Progenitor cell of endocrine pancreas (in vitro differentiated cells): ENCODE measurements at regions not wholly inside any gene's neighbourhood (a gene's known extent, or its start where the extent isn't known, plus 50 kb on each side); places are given as distances from the start of the nearest gene placed in this dataset.

Experiments
- DNase-seq: peaks from one replicate; pipeline ENCODE4 v3.0.0; 2021; ENCODE audit warnings: low spot score; ENCODE audit not compliant: unreplicated experiment
- H3K27ac Mint-ChIP-seq: 2 replicates; pipeline ENCODE4 v1.8.0; 2021; ENCODE audit warnings: mild to moderate bottlenecking, moderate library complexity, mixed read lengths
- H3K27me3 Mint-ChIP-seq: 2 replicates; pipeline ENCODE4 v1.8.0; 2021; ENCODE audit warnings: mixed read lengths
- H3K36me3 Mint-ChIP-seq: 2 replicates; pipeline ENCODE4 v1.8.0; 2022; ENCODE audit warnings: mixed read lengths; ENCODE audit not compliant: insufficient read depth
- H3K4me1 Mint-ChIP-seq: 2 replicates; pipeline ENCODE4 v1.8.0; 2021; ENCODE audit warnings: low read depth, mixed read lengths
- H3K4me3 Mint-ChIP-seq: 2 replicates; pipeline ENCODE4 v1.8.0; 2021; ENCODE audit warnings: low read depth, mild to moderate bottlenecking, moderate library complexity, mixed read lengths
- H3K9me3 Mint-ChIP-seq: 2 replicates; pipeline ENCODE4 v1.8.0; 2021; ENCODE audit warnings: low read depth, mixed read lengths
- TF ChIP-seq, protein P1 (sequence below): fragments of 200-600 bp; sonication (generic); IDR thresholded peaks from one replicate; pipeline ENCODE4 v1.5.0; 2021; ENCODE audit warnings: antibody characterized with exemption, mild to moderate bottlenecking; ENCODE audit not compliant: unreplicated experiment

DNA sequence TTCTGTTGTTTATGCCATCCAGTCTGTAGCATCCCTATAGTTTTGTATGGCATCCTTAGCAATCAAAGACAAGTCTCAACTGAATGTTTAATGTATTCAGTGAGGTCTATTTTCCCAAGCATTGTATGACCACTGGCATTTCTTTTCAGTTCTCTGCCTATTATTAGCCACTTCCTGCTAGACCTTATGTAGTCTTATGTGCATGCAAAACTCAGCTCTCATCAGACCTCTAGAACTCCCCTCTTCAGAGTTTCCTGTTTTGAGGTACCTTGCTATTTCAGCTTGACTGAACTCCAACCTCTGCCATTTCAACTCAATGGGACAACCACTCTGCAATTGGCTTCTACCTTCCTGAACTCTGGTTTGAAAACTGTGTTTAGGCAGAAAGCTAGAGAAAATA lies 113.2 kb downstream of the SLC25A46 start:
- Mint-ChIP-seq H3K4me3 (no peak overlapping the region), H3K27ac (no peak overlapping the region), H3K36me3 (no peaks in the 10 kb centered on the region), H3K9me3 (peaks cover 17% of the 10 kb centered on the region), H3K4me1 (no peaks in the 10 kb centered on the region), H3K27me3 (no peaks in the 10 kb centered on the region)
- TF ChIP-seq, protein P1, sequence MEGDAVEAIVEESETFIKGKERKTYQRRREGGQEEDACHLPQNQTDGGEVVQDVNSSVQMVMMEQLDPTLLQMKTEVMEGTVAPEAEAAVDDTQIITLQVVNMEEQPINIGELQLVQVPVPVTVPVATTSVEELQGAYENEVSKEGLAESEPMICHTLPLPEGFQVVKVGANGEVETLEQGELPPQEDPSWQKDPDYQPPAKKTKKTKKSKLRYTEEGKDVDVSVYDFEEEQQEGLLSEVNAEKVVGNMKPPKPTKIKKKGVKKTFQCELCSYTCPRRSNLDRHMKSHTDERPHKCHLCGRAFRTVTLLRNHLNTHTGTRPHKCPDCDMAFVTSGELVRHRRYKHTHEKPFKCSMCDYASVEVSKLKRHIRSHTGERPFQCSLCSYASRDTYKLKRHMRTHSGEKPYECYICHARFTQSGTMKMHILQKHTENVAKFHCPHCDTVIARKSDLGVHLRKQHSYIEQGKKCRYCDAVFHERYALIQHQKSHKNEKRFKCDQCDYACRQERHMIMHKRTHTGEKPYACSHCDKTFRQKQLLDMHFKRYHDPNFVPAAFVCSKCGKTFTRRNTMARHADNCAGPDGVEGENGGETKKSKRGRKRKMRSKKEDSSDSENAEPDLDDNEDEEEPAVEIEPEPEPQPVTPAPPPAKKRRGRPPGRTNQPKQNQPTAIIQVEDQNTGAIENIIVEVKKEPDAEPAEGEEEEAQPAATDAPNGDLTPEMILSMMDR = no peak
- DNase-seq = no peak

DNA sequence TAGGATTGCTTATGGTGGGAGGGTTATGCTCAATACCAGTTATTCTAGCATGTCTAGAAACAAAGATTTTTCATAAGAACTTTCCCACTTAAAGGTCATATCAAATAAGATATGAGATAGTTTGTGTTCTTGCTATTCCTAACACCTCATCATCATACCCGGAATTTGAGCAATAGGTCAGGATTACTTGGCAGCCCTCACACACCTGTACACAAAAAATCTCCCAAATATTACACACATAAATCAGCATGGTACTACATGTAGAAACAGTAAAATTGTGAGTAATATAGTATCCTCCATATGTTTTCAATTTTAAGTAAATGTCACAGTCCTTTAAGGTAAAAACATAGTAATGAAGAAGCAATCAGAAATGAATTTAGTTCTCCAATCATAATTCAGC lies 113.7 kb downstream of the SLC25A46 start:
- TF ChIP-seq, protein P1 = no peak
- no peak overlapping the region for H3K27ac Mint-ChIP-seq
- DNase-seq = no peak
- no peaks in the 10 kb centered on the region for H3K27me3 Mint-ChIP-seq
- no peaks in the 10 kb centered on the region for H3K36me3 Mint-ChIP-seq
- peaks cover 17% of the 10 kb centered on the region for H3K9me3 Mint-ChIP-seq
- H3K4me3 Mint-ChIP-seq = no peak overlapping the region
- no peaks in the 10 kb centered on the region for H3K4me1 Mint-ChIP-seq

GRCh38 chr5:110853267-110853666 lies 114.5 kb downstream of the SLC25A46 start:
- H3K27me3 Mint-ChIP-seq = no peaks in the 10 kb centered on the region
- H3K9me3 Mint-ChIP-seq = peaks cover 13% of the 10 kb centered on the region
- no peak for DNase-seq
- H3K27ac Mint-ChIP-seq = no peak overlapping the region
- H3K4me3 Mint-ChIP-seq = no peak overlapping the region
- no peaks in the 10 kb centered on the region for H3K4me1 Mint-ChIP-seq
- H3K36me3 Mint-ChIP-seq = no peaks in the 10 kb centered on the region
- TF ChIP-seq, protein P1 = no peak

DNA sequence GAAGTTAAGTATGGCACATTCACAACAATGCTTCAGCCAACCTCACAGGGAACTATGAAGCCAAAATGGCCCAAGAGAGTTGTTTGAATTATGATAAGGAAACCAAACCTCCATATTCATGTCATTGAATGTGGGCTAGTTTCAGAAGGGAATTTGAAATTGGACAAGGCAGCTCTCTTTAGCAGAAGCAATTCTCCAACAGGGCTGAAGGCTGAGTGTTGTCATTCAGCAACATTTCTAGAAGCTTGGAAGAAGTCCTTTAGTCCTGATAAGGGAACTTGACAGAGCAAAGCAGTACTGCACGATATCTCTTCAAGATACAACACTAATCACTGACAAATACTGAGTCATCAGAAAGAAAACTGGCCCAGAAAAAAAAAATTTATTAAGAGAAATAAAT lies 115.4 kb downstream of the SLC25A46 start:
- Mint-ChIP-seq H3K27ac (no peak overlapping the region), H3K27me3 (no peaks in the 10 kb centered on the region), H3K4me1 (no peaks in the 10 kb centered on the region), H3K4me3 (no peak overlapping the region), H3K9me3 (peaks cover 4% of the 10 kb centered on the region), H3K36me3 (no peaks in the 10 kb centered on the region)
- DNase-seq = no peak
- TF ChIP-seq, protein P1 = no peak

DNA sequence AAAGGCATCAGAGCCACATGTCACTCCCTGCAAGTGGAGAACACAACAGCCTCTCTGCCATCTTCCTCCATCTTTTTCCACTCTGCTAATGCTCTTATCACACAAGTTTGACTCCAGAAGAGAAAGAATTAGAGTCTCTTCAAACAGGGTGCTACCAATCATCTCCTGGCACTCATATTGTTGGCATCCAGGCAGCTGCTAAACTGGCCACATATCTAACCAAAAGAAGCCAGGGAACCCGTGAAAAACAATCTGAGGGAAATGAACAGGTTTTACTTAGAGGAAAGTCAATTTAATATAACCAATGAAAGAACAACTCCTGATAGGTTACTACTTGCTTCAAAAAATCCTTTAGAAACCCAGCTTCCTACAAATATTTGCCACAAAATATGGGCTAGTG lies 117.2 kb downstream of the SLC25A46 start:
- no peak for DNase-seq
- H3K4me3 Mint-ChIP-seq = no peak overlapping the region
- H3K36me3 Mint-ChIP-seq = no peaks in the 10 kb centered on the region
- H3K9me3 Mint-ChIP-seq = no peaks in the 10 kb centered on the region
- TF ChIP-seq, protein P1 = no peak
- H3K27ac Mint-ChIP-seq = no peak overlapping the region
- no peaks in the 10 kb centered on the region for H3K27me3 Mint-ChIP-seq
- no peaks in the 10 kb centered on the region for H3K4me1 Mint-ChIP-seq
